ENCODE measurements at regions not wholly inside any gene's neighbourhood (a gene's known extent, or its start where the extent isn't known, plus 50 kb on each side); places are given as distances from the start of the nearest gene placed in this dataset.

DNA sequence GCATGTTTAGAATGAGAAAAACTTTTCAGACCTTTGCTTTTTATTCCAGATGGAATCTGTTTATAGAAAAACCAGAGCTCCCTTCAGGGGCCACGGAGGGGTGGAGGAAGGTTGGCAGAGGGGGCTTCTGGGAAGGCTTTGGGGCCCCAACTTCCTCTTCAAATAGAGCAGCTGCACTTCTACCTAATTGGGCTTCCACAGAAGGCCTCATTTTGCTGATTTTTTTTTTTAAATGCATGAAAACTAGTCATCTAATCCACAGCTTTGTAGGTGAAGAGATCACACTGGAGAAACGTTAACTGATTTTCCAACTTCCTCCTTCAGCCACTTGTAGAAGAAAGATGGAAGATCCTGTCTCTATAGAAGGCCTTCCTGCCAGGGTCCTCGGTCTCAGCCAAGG is 181.8 kb downstream of the BCL11A start:
- no peaks in the 10 kb centered on the region for H3K9me3 ChIP-seq (replicated peaks; ENCODE audit: insufficient read depth, low read length)
- H3K36me3 ChIP-seq (replicated peaks; ENCODE audit: insufficient read depth, low read length) = no peaks in the 10 kb centered on the region
- no peak overlapping the region for H3K4me2 ChIP-seq (ENCODE audit: low read depth, low read length)
- H4K20me1 ChIP-seq (ENCODE audit: insufficient read depth, low read length) = no peaks in the 10 kb centered on the region
- H2AFZ ChIP-seq (ENCODE audit: low read length) = no peak overlapping the region
- no peaks in the 10 kb centered on the region for H3K9me2 ChIP-seq (replicated peaks; ENCODE audit: insufficient read depth, low read length)
- H3F3A ChIP-seq (ENCODE audit: insufficient read depth, low read length) = no peaks in the 10 kb centered on the region
- H3K27me3 ChIP-seq (replicated peaks; ENCODE audit: insufficient read depth, low read length) = no peaks in the 10 kb centered on the region
- H3K4me1 ChIP-seq (ENCODE audit: low read length) = peaks cover 1% of the 10 kb centered on the region
- H3K4me3 ChIP-seq (ENCODE audit: low read length) = no peak overlapping the region
- no peak overlapping the region for H3K9ac ChIP-seq (ENCODE audit: low read length)
- no peaks in the 10 kb centered on the region for H3K79me2 ChIP-seq (ENCODE audit: low read length)
- TF ChIP-seq, protein P1, sequence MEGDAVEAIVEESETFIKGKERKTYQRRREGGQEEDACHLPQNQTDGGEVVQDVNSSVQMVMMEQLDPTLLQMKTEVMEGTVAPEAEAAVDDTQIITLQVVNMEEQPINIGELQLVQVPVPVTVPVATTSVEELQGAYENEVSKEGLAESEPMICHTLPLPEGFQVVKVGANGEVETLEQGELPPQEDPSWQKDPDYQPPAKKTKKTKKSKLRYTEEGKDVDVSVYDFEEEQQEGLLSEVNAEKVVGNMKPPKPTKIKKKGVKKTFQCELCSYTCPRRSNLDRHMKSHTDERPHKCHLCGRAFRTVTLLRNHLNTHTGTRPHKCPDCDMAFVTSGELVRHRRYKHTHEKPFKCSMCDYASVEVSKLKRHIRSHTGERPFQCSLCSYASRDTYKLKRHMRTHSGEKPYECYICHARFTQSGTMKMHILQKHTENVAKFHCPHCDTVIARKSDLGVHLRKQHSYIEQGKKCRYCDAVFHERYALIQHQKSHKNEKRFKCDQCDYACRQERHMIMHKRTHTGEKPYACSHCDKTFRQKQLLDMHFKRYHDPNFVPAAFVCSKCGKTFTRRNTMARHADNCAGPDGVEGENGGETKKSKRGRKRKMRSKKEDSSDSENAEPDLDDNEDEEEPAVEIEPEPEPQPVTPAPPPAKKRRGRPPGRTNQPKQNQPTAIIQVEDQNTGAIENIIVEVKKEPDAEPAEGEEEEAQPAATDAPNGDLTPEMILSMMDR (IDR thresholded peaks at IDR 0.05; ENCODE audit: low read length) = no peak
- no peak for DNase-seq
- H3K27ac ChIP-seq (ENCODE audit: low read length) = no peak overlapping the region

DNA sequence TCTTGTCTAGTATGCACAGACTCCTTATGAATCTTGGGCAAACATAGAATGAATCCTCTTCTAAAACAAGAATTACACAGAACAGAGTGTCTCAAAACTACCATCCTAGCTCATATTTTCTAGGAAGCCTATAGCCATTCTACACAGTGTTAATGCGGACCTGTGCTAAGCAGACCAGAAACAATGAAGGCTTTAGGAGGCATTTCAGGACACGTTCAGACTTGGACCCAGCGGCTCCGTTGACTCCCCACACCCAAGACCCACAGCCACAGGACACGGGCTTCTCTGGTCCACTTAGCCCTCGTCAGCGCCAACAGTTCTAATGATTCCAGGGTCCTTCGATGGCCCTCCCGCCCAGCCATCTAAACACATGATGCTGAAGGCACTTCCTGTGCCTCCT is 182.2 kb downstream of the BCL11A start:
- TF ChIP-seq, protein P1 (IDR thresholded peaks at IDR 0.05; ENCODE audit: low read length) = no peak
- TF ChIP-seq EZH2 (optimal IDR thresholded peaks at IDR 0.05; ENCODE audit: low read depth, low read length) (no peak), EZH2phosphoT487 (IDR thresholded peaks at IDR 0.05; ENCODE audit: low read length) (no peak)
- Histone ChIP-seq H3K79me2 (ENCODE audit: low read length) (no peaks in the 10 kb centered on the region), H3K36me3 (replicated peaks; ENCODE audit: insufficient read depth, low read length) (no peaks in the 10 kb centered on the region), H2AFZ (ENCODE audit: low read length) (no peak overlapping the region), H3K9me3 (replicated peaks; ENCODE audit: insufficient read depth, low read length) (no peaks in the 10 kb centered on the region), H3F3A (ENCODE audit: insufficient read depth, low read length) (no peaks in the 10 kb centered on the region), H3K9ac (ENCODE audit: low read length) (no peak overlapping the region), H4K20me1 (ENCODE audit: insufficient read depth, low read length) (no peaks in the 10 kb centered on the region), H3K27ac (ENCODE audit: low read length) (no peak overlapping the region), H3K4me1 (ENCODE audit: low read length) (peaks cover 6% of the 10 kb centered on the region), H3K27me3 (replicated peaks; ENCODE audit: insufficient read depth, low read length) (no peaks in the 10 kb centered on the region), H3K4me3 (ENCODE audit: low read length) (no peak overlapping the region), H3K4me2 (ENCODE audit: low read depth, low read length) (no peak overlapping the region), H3K9me2 (replicated peaks; ENCODE audit: insufficient read depth, low read length) (no peaks in the 10 kb centered on the region)
- DNase-seq = no peak

DNA sequence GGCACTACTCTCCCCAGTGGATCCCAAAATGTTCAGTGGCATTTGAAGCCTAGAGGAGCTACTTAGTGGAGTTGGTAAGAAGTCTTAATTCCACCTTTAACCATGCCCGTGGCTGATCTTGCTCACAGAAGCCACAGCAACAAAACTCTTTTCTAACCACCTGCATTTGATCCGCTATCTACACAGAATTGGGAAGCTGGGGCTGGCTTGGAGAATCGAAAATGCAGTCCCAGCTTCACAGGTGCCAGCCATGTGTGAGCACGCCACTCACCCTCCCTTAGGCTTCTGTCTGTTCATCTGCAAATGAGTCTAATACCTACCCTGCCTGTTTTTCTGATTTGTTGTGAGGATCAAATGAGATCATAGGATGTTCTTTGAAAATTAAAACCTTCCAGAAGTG is 182.6 kb downstream of the BCL11A start:
- no peaks in the 10 kb centered on the region for H4K20me1 ChIP-seq (ENCODE audit: insufficient read depth, low read length)
- H3K36me3 ChIP-seq (replicated peaks; ENCODE audit: insufficient read depth, low read length) = no peaks in the 10 kb centered on the region
- no peak overlapping the region for H3K4me2 ChIP-seq (ENCODE audit: low read depth, low read length)
- no peak overlapping the region for H3K27ac ChIP-seq (ENCODE audit: low read length)
- no peak for DNase-seq
- TF ChIP-seq EZH2phosphoT487 (IDR thresholded peaks at IDR 0.05; ENCODE audit: low read length) (no peak), EZH2 (optimal IDR thresholded peaks at IDR 0.05; ENCODE audit: low read depth, low read length) (no peak)
- TF ChIP-seq, protein P1 (IDR thresholded peaks at IDR 0.05; ENCODE audit: low read length) = no peak
- no peaks in the 10 kb centered on the region for H3K27me3 ChIP-seq (replicated peaks; ENCODE audit: insufficient read depth, low read length)
- H3K9ac ChIP-seq (ENCODE audit: low read length) = no peak overlapping the region
- no peaks in the 10 kb centered on the region for H3K79me2 ChIP-seq (ENCODE audit: low read length)
- H3F3A ChIP-seq (ENCODE audit: insufficient read depth, low read length) = no peaks in the 10 kb centered on the region
- no peaks in the 10 kb centered on the region for H3K9me2 ChIP-seq (replicated peaks; ENCODE audit: insufficient read depth, low read length)
- no peaks in the 10 kb centered on the region for H3K9me3 ChIP-seq (replicated peaks; ENCODE audit: insufficient read depth, low read length)
- H2AFZ ChIP-seq (ENCODE audit: low read length) = no peak overlapping the region
- H3K4me3 ChIP-seq (ENCODE audit: low read length) = no peak overlapping the region
- H3K4me1 ChIP-seq (ENCODE audit: low read length) = peaks cover 10% of the 10 kb centered on the region

Measured in MM.1S (cell line).